Activated CD4-positive, alpha-beta memory T cell treated with anti-CD3 and anti-CD28 coated beads for 36 hours (primary cell): ENCODE measurements at regions not wholly inside any gene's neighbourhood (a gene's known extent, or its start where the extent isn't known, plus 50 kb on each side); places are given as distances from the start of the nearest gene placed in this dataset.
A peak's percentile ranks its signal among the peaks of the same experiment; 100 is the strongest.

Source experiments
- CTCF ChIA-PET: fragments of 350-600 bp; sonication (Branson Sonifier 250); formaldehyde crosslinking; loops from one replicate; lab custom pipeline; 2021; ENCODE audit warnings: antibody characterized with exemption, inconsistent platforms; lab: Charles Lee
- POLR2A ChIA-PET: fragments of 350-600 bp; sonication (Branson Sonifier 250); formaldehyde crosslinking; loops from one replicate; lab custom pipeline; 2021; ENCODE audit warnings: antibody characterized with exemption; lab: Charles Lee
- DNase-seq: peaks from one replicate; pipeline ENCODE4 v3.0.0-alpha.2; 2020
- H3K27ac Mint-ChIP-seq: one replicate; pipeline ENCODE4 v1.8.0; 2021; ENCODE audit warnings: mixed read lengths
- H3K27me3 Mint-ChIP-seq: one replicate; pipeline ENCODE4 v1.8.0; 2021; ENCODE audit warnings: mixed read lengths
- H3K36me3 Mint-ChIP-seq: one replicate; pipeline ENCODE4 v1.8.0; 2021; ENCODE audit warnings: mixed read lengths
- H3K4me1 Mint-ChIP-seq: one replicate; pipeline ENCODE4 v1.8.0; 2021; ENCODE audit warnings: low read depth, mixed read lengths
- H3K4me3 Mint-ChIP-seq: one replicate; pipeline ENCODE4 v1.8.0; 2021; ENCODE audit warnings: mild to moderate bottlenecking, mixed read lengths
- H3K9me3 Mint-ChIP-seq: one replicate; pipeline ENCODE4 v1.8.0; 2021; ENCODE audit warnings: mixed read lengths
- intact Hi-C: fragments of 100-400 bp; cut with micrococcal nuclease; formaldehyde crosslinking; loops from one replicate; pipeline ENCODE4 v1.15.1; 2023

DNA sequence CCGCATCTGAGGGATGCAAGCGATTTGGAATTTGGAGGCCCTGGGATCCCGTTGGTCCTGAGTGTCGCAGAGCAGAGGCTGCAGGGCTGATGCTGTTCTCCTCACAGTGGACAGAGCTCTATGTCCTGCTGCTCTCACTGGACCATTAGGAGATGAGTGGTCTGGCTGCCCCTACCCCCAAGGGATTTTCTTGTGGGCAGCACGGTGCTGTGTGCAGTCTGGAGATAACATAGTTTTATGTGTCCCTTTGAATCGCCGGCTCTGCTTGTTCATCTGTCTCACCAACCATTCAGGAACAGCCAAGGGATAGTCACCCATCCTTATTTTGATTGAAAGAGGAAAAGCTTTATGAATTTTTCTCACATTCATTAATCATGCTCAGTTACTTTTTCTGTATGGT lies 49.9 kb downstream of the CHRM3 start:
- ChIA-PET CTCF (no interaction called here), POLR2A (no interaction called here)
- no peak overlapping the region for H3K27ac Mint-ChIP-seq
- no peak overlapping the region for H3K4me3 Mint-ChIP-seq
- intact Hi-C loops, result no loop called here
- H3K27me3 Mint-ChIP-seq, result peaks cover 3% of the 10 kb centered on the region
- no peak for DNase-seq
- H3K9me3 Mint-ChIP-seq, result no peaks in the 10 kb centered on the region
- no peaks in the 10 kb centered on the region for H3K36me3 Mint-ChIP-seq
- H3K4me1 Mint-ChIP-seq, result no peaks in the 10 kb centered on the region

DNA sequence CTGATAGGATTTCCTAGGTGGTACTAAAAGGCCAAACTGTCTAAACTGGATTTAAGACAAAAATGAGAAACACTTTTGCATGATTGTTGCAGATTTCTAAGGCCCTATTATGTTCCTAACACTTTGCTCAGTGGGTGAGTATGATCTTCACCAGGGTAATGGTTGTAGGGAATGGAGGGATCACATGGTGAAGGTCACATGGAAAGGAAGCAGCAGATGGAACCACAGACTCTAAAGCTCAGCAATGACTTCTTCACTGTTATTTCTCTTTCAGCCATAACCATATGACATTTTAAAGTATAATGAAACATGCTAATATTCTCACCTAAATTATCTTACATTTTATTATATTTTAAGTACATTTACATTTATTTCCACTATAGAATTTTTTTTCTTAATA lies 51.5 kb downstream of the CHRM3 start:
- H3K4me1 Mint-ChIP-seq, result no peaks in the 10 kb centered on the region
- intact Hi-C loops, result no loop called here
- peaks cover 3% of the 10 kb centered on the region for H3K27me3 Mint-ChIP-seq
- ChIA-PET POLR2A (no interaction called here), CTCF (interaction anchor here (1.5 kb wide), 1 partner anchor 460 kb away, joined by 3 read pairs; no protein-coding TSS in a partner anchor)
- H3K9me3 Mint-ChIP-seq, result no peaks in the 10 kb centered on the region
- no peak for DNase-seq
- no peak overlapping the region for H3K4me3 Mint-ChIP-seq
- H3K27ac Mint-ChIP-seq, result no peak overlapping the region
- no peaks in the 10 kb centered on the region for H3K36me3 Mint-ChIP-seq

DNA sequence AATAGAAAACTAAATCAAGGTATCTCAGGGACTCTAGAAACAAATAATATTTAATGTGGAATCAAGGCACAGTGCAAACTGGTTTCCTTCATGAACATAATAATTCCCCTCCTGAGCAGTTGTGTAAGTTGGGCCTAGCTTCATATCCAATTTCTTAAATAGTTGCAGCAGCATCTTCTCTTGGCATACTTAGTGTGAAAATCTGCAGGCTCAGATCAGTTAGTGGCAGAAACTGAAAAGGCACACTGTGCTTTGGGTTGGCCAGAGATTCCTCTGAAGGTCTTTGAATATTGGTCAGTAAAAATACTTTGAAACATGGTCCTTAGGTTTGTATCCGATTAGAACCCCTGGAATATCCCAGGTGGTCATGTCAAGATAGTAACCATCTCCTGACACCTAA lies 52.5 kb downstream of the CHRM3 start:
- POLR2A ChIA-PET, result no interaction called here
- H3K9me3 Mint-ChIP-seq, result no peaks in the 10 kb centered on the region
- H3K4me3 Mint-ChIP-seq, result no peak overlapping the region
- peaks cover 3% of the 10 kb centered on the region for H3K27me3 Mint-ChIP-seq
- H3K36me3 Mint-ChIP-seq, result no peaks in the 10 kb centered on the region
- CTCF ChIA-PET, result interaction anchor here (1.5 kb wide), 1 partner anchor 459 kb away, joined by 3 read pairs; no protein-coding TSS in a partner anchor
- H3K27ac Mint-ChIP-seq, result no peak overlapping the region
- intact Hi-C loops, result no loop called here
- no peak for DNase-seq
- H3K4me1 Mint-ChIP-seq, result no peaks in the 10 kb centered on the region

DNA sequence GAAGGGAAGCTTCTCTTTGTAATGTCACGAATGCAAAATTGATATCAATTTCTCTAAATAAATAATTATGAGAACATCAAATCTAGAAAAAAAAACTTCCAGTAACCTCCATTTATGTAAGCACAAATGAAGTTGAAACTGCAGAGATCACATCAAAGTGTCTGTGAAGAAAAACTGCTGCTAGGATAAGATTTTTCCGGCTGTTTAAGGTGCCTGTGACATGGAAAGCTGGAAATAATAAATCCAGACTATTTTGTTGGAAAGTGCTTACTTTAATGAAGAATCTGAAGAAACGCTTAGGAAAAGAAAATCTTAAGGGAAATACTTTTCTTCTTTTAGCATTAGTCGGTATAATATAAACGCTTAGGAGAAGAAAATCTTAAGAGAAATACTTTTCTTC lies 57.0 kb downstream of the CHRM3 start:
- Mint-ChIP-seq H3K36me3 (no peaks in the 10 kb centered on the region), H3K4me1 (no peaks in the 10 kb centered on the region), H3K4me3 (no peak overlapping the region), H3K27me3 (peaks cover 2% of the 10 kb centered on the region), H3K9me3 (no peaks in the 10 kb centered on the region), H3K27ac (no peak overlapping the region)
- POLR2A ChIA-PET, result no interaction called here
- intact Hi-C loops, result no loop called here
- CTCF ChIA-PET, result interaction anchor here (0.7 kb wide), 1 partner anchor 24 kb away, joined by 3 read pairs; no protein-coding TSS in a partner anchor
- no peak for DNase-seq

DNA sequence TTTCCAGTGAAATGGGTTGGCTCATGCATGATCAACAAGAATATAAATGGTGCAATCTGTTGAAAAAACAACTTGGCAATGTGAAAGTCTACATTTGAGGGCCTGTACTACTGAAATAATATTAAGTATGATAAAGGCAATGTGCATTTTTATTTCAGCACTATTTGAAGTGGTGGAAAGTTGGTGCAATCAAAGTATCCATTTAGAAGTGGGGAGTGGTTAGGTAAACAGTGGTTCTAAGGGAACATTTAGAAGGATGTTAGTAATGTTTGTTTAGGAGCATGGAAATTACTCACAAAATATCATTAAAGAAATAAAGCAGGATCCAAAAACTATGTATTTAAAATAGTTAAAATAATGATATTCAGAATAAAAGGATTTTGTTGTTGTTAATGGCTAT lies 60.2 kb downstream of the CHRM3 start:
- H3K27me3 Mint-ChIP-seq, result no peaks in the 10 kb centered on the region
- intact Hi-C loops, result no loop called here
- H3K4me3 Mint-ChIP-seq, result no peak overlapping the region
- no peaks in the 10 kb centered on the region for H3K36me3 Mint-ChIP-seq
- H3K9me3 Mint-ChIP-seq, result no peaks in the 10 kb centered on the region
- no peak overlapping the region for H3K27ac Mint-ChIP-seq
- ChIA-PET POLR2A (no interaction called here), CTCF (no interaction called here)
- H3K4me1 Mint-ChIP-seq, result no peaks in the 10 kb centered on the region
- no peak for DNase-seq

DNA sequence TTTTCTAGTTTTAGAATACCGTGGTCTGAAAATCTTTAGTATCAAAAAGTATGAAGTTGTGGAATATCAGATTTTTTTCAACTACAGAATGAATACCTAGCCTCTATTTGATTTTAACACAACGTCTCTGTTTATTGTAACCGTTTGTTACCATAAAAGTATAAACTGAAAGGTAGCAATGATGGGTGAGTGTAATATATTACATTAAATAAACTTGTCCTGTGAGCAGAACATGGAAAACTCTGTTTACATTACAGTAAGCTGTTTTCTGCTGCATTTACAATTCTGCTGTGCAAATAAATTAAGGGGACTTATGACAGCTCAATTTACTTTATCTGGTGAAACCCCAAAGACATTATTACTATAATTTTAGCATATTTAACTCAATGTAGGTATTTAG lies 62.5 kb downstream of the CHRM3 start:
- no peaks in the 10 kb centered on the region for H3K4me1 Mint-ChIP-seq
- CTCF ChIA-PET, result no interaction called here
- no peak for DNase-seq

DNA sequence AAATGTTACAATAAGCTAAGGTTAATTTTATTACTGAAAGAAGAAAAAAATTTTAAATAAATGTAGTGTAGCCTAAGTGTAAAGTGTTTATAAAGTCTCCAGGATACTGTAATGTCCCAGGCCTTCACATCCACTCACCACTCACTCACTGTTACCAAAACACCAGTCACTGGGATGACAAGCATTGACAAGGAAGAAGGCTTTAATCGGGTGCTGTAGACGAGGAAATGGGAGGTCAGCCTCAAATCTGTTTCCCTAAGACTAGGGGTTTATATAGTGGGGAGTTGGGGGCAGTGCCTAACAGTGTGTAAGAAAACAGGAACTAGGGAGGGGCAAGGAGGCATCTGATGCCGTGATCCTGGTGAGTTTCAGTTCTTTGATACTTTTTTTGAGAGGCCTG lies 69.4 kb downstream of the CHRM3 start:
- H3K27me3 Mint-ChIP-seq, result no peaks in the 10 kb centered on the region
- ChIA-PET CTCF (no interaction called here), POLR2A (no interaction called here)
- intact Hi-C loops, result no loop called here
- DNase-seq, result no peak
- H3K4me1 Mint-ChIP-seq, result peaks cover 14% of the 10 kb centered on the region
- H3K4me3 Mint-ChIP-seq, result no peak overlapping the region
- no peaks in the 10 kb centered on the region for H3K36me3 Mint-ChIP-seq
- peaks cover 13% of the 10 kb centered on the region for H3K9me3 Mint-ChIP-seq
- no peak overlapping the region for H3K27ac Mint-ChIP-seq

More for the DNA sequence above, 62.5 kb downstream of the CHRM3 start:
- POLR2A ChIA-PET, result no interaction called here
- no peaks in the 10 kb centered on the region for H3K9me3 Mint-ChIP-seq
- H3K4me3 Mint-ChIP-seq, result no peak overlapping the region
- H3K27ac Mint-ChIP-seq, result no peak overlapping the region
- H3K36me3 Mint-ChIP-seq, result no peaks in the 10 kb centered on the region
- H3K27me3 Mint-ChIP-seq, result no peaks in the 10 kb centered on the region
- intact Hi-C loops, result no loop called here

DNA sequence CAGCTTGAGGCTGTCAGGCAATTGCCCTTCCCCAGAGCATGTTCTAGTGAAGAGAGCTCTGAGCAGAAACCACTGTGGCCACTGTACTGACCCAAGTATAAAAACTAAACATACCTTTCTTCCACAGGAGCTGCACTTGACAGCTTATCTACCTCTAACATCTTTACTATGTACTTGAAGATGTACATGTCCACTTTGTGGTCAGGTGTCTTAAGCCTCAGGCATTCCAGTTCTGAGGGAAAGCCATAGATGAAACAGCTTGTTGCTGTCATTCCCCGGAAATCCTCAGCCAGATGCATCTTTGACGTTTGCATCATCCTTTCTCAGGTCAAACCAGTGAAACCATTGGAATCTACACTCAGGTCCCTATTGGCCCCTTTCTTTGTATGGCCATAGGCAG lies 70.4 kb downstream of the CHRM3 start:
- ChIA-PET POLR2A (no interaction called here), CTCF (no interaction called here)
- peaks cover 13% of the 10 kb centered on the region for H3K9me3 Mint-ChIP-seq
- no peaks in the 10 kb centered on the region for H3K36me3 Mint-ChIP-seq
- DNase-seq, result no peak
- H3K27ac Mint-ChIP-seq, result no peak overlapping the region
- peaks cover 14% of the 10 kb centered on the region for H3K4me1 Mint-ChIP-seq
- H3K27me3 Mint-ChIP-seq, result no peaks in the 10 kb centered on the region
- no peak overlapping the region for H3K4me3 Mint-ChIP-seq
- intact Hi-C loops, result no loop called here

DNA sequence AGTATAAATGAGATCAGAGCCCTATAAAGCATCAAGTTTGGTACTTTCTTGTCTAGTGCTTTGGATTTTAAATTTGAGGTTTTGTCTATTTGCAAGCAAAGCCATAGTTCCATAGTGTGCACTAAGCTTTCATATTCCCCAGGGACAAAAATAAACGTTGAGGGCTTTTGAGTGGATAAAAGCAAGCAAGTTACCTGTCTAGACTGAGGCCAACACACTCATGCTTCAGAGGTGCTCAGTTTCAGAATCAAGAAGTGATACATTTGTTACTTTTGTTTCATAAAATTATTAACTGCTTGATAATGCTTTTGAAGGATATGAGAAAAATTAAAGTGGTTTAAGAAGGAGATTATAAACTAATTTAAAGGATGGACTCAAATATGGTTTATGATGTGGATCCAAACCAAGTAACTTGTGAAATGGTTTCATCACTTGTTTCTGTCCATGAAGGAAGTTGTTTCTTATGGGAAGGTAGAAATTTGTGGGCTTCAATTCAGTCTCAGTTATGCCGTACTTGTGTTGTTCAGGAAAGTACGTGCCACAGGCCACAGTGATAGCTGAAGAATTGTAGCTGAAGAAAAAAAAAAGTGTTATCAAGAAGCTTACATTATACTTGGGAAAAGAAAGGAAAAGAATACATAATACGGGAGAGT lies 71.2 kb downstream of the CHRM3 start:
- CTCF ChIA-PET, result no interaction called here
- DNase-seq, result no peak
- no peaks in the 10 kb centered on the region for H3K36me3 Mint-ChIP-seq
- H3K27ac Mint-ChIP-seq, result no peak overlapping the region
- no peaks in the 10 kb centered on the region for H3K27me3 Mint-ChIP-seq
- peaks cover 14% of the 10 kb centered on the region for H3K4me1 Mint-ChIP-seq
- H3K9me3 Mint-ChIP-seq, result peaks cover 13% of the 10 kb centered on the region
- intact Hi-C loops, result no loop called here
- peak overlapping the region; percentile 46 for H3K4me3 Mint-ChIP-seq
- POLR2A ChIA-PET, result no interaction called here

DNA sequence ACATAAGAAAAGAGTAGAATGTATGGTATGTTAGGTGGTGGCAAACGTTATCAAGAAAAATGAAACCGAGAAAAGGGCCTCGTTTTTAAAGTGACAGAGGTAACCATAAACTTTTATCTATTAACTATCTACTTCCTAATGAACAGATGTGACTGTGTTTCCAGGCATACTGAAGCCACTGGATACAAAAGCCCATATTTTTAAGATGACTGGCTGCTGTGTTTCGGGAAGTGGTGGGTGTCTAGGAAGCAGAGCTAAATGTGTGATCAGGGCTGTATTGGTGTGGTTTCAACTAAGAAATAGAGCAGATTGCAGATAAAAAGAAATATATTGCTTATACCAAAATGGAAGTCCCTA lies 71.8 kb downstream of the CHRM3 start:
- H3K4me3 Mint-ChIP-seq, result peak overlapping the region; percentile 46
- no peak overlapping the region for H3K27ac Mint-ChIP-seq

DNA sequence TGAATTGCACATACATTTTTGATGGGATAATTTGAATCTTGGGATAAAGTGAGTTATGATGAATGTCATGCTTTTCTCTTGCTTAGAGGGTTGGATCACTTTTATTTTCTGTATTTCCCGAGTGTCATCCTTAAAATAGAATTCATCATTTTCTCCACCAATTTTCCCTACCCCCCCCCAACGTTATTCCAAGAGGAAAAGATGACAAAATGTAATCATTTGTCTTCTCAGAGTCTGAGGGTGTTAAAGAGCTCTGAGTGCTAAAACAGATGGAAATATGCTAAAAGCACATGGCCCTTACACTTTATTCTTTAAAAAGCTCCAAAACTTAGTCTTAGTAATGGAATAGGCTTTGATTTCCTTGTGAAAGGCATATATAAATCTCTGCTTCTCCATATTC lies 81.4 kb downstream of the CHRM3 start:
- H3K4me3 Mint-ChIP-seq, result no peak overlapping the region
- ChIA-PET CTCF (interaction anchor here (0.5 kb wide), 1 partner anchor 24 kb away, joined by 3 read pairs; no protein-coding TSS in a partner anchor), POLR2A (no interaction called here)
- peaks cover 4% of the 10 kb centered on the region for H3K27me3 Mint-ChIP-seq
- H3K36me3 Mint-ChIP-seq, result no peaks in the 10 kb centered on the region
- no peak for DNase-seq
- H3K4me1 Mint-ChIP-seq, result no peaks in the 10 kb centered on the region
- no peak overlapping the region for H3K27ac Mint-ChIP-seq
- intact Hi-C loops, result no loop called here
- H3K9me3 Mint-ChIP-seq, result no peaks in the 10 kb centered on the region

More for the DNA sequence above, 71.8 kb downstream of the CHRM3 start:
- peaks cover 13% of the 10 kb centered on the region for H3K9me3 Mint-ChIP-seq
- H3K27me3 Mint-ChIP-seq, result no peaks in the 10 kb centered on the region
- peak; percentile 10 for DNase-seq
- CTCF ChIA-PET, result no interaction called here
- H3K4me1 Mint-ChIP-seq, result peaks cover 14% of the 10 kb centered on the region
- no peaks in the 10 kb centered on the region for H3K36me3 Mint-ChIP-seq
- intact Hi-C loops, result no loop called here
- POLR2A ChIA-PET, result no interaction called here

DNA sequence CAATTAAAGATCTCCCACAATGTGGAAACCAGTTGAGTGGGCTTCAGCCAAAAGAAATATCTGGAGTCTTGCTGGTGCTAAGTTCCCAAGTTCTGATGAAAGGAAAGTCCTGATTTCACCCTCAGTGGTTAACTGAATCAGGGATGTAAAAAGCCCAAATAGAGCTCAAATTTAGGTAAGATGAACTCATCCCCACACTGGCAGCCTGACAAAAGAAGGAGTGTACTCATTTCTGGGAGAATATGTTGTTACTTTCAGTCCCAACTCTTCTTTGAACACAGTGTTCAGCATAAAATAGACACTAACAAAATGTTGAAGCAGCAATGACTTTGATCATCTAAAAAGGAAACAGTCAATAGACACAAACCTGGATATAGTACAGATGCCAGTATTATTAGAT lies 91.7 kb downstream of the CHRM3 start:
- ChIA-PET CTCF (no interaction called here), POLR2A (no interaction called here)
- Mint-ChIP-seq H3K36me3 (peaks cover 2% of the 10 kb centered on the region), H3K27me3 (peaks cover 1% of the 10 kb centered on the region), H3K27ac (no peak overlapping the region), H3K4me3 (no peak overlapping the region), H3K9me3 (peaks cover 34% of the 10 kb centered on the region), H3K4me1 (no peaks in the 10 kb centered on the region)
- no peak for DNase-seq
- intact Hi-C loops, result no loop called here

DNA sequence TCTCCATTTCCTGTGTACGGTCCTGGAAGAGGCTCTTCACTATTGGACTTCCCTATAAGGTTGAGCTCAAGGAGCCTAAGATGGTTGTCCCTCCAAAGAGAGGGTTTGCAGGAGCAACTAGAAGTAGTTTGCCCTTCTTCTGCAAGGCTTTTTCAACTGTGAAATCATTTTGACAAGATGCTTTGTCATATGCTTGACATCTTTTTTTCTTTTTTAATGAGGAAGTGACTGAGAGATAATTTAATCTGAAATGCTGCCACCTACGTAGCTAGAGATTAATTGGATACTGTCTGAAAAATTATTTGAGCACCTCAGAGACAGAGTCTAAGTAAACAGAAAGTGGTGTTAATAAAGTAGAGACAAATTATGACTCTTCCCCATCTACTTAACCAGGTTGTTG lies 97.0 kb downstream of the CHRM3 start:
- no peak overlapping the region for H3K27ac Mint-ChIP-seq
- CTCF ChIA-PET, result no interaction called here
- intact Hi-C loops, result no loop called here
- no peaks in the 10 kb centered on the region for H3K4me1 Mint-ChIP-seq
- peaks cover 3% of the 10 kb centered on the region for H3K27me3 Mint-ChIP-seq
- H3K36me3 Mint-ChIP-seq, result peaks cover 2% of the 10 kb centered on the region
- no peak for DNase-seq
- peaks cover 20% of the 10 kb centered on the region for H3K9me3 Mint-ChIP-seq
- H3K4me3 Mint-ChIP-seq, result no peak overlapping the region
- POLR2A ChIA-PET, result no interaction called here
